Trophoblast cell (in vitro differentiated cells and primary cell): ENCODE measurements at regions not wholly inside any gene's neighbourhood (a gene's known extent, or its start where the extent isn't known, plus 50 kb on each side); places are given as distances from the start of the nearest gene placed in this dataset.

Source experiments
- DNase-seq, 2 donors: peaks; one replicate each; pipeline ENCODE4 v3.0.0-alpha.2; 2016
- H2AFZ ChIP-seq: 2 replicates; pipeline ENCODE4 v1.6.1; 2013; ENCODE audit warnings: low read length, moderate library complexity, mild to moderate bottlenecking; ENCODE audit not compliant: insufficient read depth, poor library complexity
- H2AK5ac ChIP-seq: 2 replicates; pipeline ENCODE4 v1.6.1; 2013; ENCODE audit warnings: mild to moderate bottlenecking, low read length
- H2BK120ac ChIP-seq: 2 replicates; pipeline ENCODE4 v1.6.1; 2013; ENCODE audit warnings: low read length, mild to moderate bottlenecking, moderate library complexity; ENCODE audit not compliant: insufficient read depth, poor library complexity
- H2BK12ac ChIP-seq: 2 replicates; pipeline ENCODE4 v1.6.1; 2013; ENCODE audit warnings: mild to moderate bottlenecking, low read length, moderate library complexity
- H2BK5ac ChIP-seq: 2 replicates; pipeline ENCODE4 v1.6.1; 2013; ENCODE audit warnings: low read length, low read depth, moderate library complexity, mild to moderate bottlenecking; ENCODE audit not compliant: poor library complexity
- H3K14ac ChIP-seq: 2 replicates; pipeline ENCODE4 v1.6.1; 2013; ENCODE audit warnings: mild to moderate bottlenecking, low read length
- H3K18ac ChIP-seq: 2 replicates; pipeline ENCODE4 v1.6.1; 2013; ENCODE audit warnings: mild to moderate bottlenecking, low read length
- H3K23ac ChIP-seq: 2 replicates; pipeline ENCODE4 v1.6.1; 2013; ENCODE audit warnings: low read length
- H3K27ac ChIP-seq: 2 replicates; pipeline ENCODE4 v1.5.1; 2013; ENCODE audit warnings: low read depth, mild to moderate bottlenecking, inconsistent platforms, low read length, moderate library complexity
- H3K27me3 ChIP-seq: 2 replicates; pipeline ENCODE4 v1.6.1; 2013; ENCODE audit warnings: inconsistent platforms, mild to moderate bottlenecking, low read length, moderate library complexity; ENCODE audit not compliant: insufficient read depth
- H3K36me3 ChIP-seq, 2 experiments: 1 replicate in 1 of 2; 2 replicates in 1 of 2; pipeline ENCODE4 v1.6.1; 2013; ENCODE audit warnings: low read length in 2 of 2, mild to moderate bottlenecking in 2 of 2, moderate library complexity in 1 of 2; ENCODE audit not compliant: insufficient read depth in 2 of 2, control insufficient read depth in 1 of 2
- H3K4ac ChIP-seq: 2 replicates; pipeline ENCODE4 v1.6.1; 2013; ENCODE audit warnings: low read depth, mild to moderate bottlenecking, low read length, moderate library complexity
- H3K4me1 ChIP-seq, 2 experiments: 1 replicate in 1 of 2; 2 replicates in 1 of 2; pipeline ENCODE4 v1.6.1; 2013; ENCODE audit warnings: low read length in 2 of 2, mild to moderate bottlenecking in 2 of 2, moderate library complexity in 1 of 2; ENCODE audit not compliant: insufficient read depth in 2 of 2, control insufficient read depth in 1 of 2
- H3K4me2 ChIP-seq: 2 replicates; pipeline ENCODE4 v1.6.1; 2013; ENCODE audit warnings: inconsistent platforms, mild to moderate bottlenecking, low read length, moderate library complexity
- H3K4me3 ChIP-seq: 2 replicates; pipeline ENCODE4 v1.5.1; 2013; ENCODE audit warnings: mild to moderate bottlenecking, low read depth, low read length, inconsistent platforms
- H3K79me1 ChIP-seq: one replicate; pipeline ENCODE4 v1.6.1; 2013; ENCODE audit warnings: low read length
- H3K79me2 ChIP-seq: 2 replicates; pipeline ENCODE4 v1.6.1; 2013; ENCODE audit warnings: low read length, mild to moderate bottlenecking; ENCODE audit not compliant: control insufficient read depth, insufficient read depth, poor library complexity
- H3K9ac ChIP-seq: 2 replicates; pipeline ENCODE4 v1.6.1; 2013; ENCODE audit warnings: mild to moderate bottlenecking, low read length
- H3K9me3 ChIP-seq: 2 replicates; pipeline ENCODE4 v1.6.1; 2013; ENCODE audit warnings: low read depth, mild to moderate bottlenecking, control low read depth, inconsistent platforms, low read length; ENCODE audit not compliant: insufficient read depth
- H4K12ac ChIP-seq: 2 replicates; pipeline ENCODE4 v1.6.1; 2013; ENCODE audit warnings: low read depth, mild to moderate bottlenecking, low read length, moderate library complexity
- H4K8ac ChIP-seq: 2 replicates; pipeline ENCODE4 v1.6.1; 2013; ENCODE audit warnings: low read depth, mild to moderate bottlenecking, low read length, moderate library complexity
- H4K91ac ChIP-seq: one replicate; pipeline ENCODE4 v1.6.1; 2013; ENCODE audit warnings: low read depth, mild to moderate bottlenecking, low read length, moderate library complexity
- WGBS: extraction: QIAGEN DNeasy Blood & Tissue Kit; methylation state at CpG from one replicate; pipeline ENCODE4 v1.1.7; 2013; ENCODE audit warnings: missing lambda C conversion rate; ENCODE audit not compliant: insufficient read length, insufficient coverage; ENCODE audit errors: extremely low coverage; 5-methylcytosine and 5-hydroxymethylcytosine counted together

DNA sequence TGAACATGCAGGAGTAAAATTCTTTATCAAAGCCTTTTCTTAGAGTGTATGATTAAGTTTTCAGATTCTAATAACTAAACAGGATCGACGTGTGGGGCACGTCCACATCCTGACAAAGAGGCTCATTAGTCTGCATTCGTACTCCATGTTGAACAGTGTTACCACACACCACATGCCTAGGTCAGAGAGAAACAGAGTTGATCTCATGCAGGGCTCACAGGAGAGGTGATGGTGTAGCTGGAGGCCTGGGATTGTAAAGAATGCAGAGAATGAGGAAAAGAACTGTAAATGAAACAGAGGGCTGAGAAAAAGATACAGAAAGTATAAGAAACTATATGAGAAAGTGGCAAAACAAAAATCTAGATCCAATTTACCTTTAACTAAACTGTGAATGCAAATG, 632.5 kb downstream of the BCL11A start:
- no peaks in the 10 kb centered on the region for H3K9me3 ChIP-seq
- H3K14ac ChIP-seq = no peak overlapping the region
- no peak overlapping the region for H3K9ac ChIP-seq
- peaks cover 3% of the 10 kb centered on the region for H3K79me1 ChIP-seq
- no peak overlapping the region for H3K4me3 ChIP-seq
- no peak overlapping the region for H3K18ac ChIP-seq
- peaks cover 0 to 2% of the 10 kb centered on the region in 2 experiments for H3K4me1 ChIP-seq
- H3K79me2 ChIP-seq = no peaks in the 10 kb centered on the region
- H2BK5ac ChIP-seq = no peak overlapping the region
- H3K23ac ChIP-seq = no peak overlapping the region
- no peak overlapping the region for H3K4me2 ChIP-seq
- no peak overlapping the region for H2AFZ ChIP-seq
- H4K8ac ChIP-seq = no peak overlapping the region
- DNase-seq = peak in 1 of 2 donors; percentile 35
- no peaks in the 10 kb centered on the region for H3K27me3 ChIP-seq
- no peak overlapping the region for H2BK12ac ChIP-seq
- no CpG with 5 or more reads among the region's 4 CpGs for WGBS
- no peak overlapping the region for H4K12ac ChIP-seq
- no peak overlapping the region for H3K4ac ChIP-seq
- H4K91ac ChIP-seq = no peak overlapping the region
- H2AK5ac ChIP-seq = no peak overlapping the region
- no peak overlapping the region for H2BK120ac ChIP-seq
- no peak overlapping the region for H3K27ac ChIP-seq
- H3K36me3 ChIP-seq = no peaks in the 10 kb centered on the region

DNA sequence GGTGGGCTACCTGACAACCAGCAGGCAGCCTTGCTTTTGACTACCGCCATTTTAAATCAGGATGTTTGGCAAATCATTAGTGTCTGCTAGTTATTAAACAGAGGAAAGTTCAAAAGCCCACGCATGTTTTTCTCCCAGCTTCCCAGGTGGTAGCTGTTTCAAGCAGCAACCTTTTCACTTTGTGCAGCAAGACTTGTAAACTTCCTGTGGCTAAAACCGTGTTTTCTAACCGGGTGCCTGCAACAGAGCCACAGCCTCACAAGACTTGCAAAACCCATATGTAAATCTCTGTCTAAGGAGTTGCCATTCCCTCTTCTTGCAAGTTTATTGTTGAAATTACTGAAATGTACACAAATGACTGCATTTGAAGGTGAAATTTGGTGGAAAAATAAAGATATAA, 633.1 kb downstream of the BCL11A start:
- Histone ChIP-seq H3K18ac (no peak overlapping the region), H3K4ac (no peak overlapping the region), H3K4me2 (no peak overlapping the region)

GRCh38 chr2:59919579-59919978, 633.9 kb downstream of the BCL11A start:
- Histone ChIP-seq H3K4me1 (peaks cover 0 to 2% of the 10 kb centered on the region in 2 experiments), H3K18ac (no peak overlapping the region), H4K91ac (no peak overlapping the region), H3K36me3 (no peaks in the 10 kb centered on the region), H2BK120ac (no peak overlapping the region), H3K9me3 (no peaks in the 10 kb centered on the region), H4K12ac (no peak overlapping the region), H2AK5ac (no peak overlapping the region), H3K4ac (no peak overlapping the region), H3K4me3 (no peak overlapping the region), H2BK12ac (no peak overlapping the region), H3K79me1 (peaks cover 3% of the 10 kb centered on the region), H2AFZ (no peak overlapping the region), H3K9ac (no peak overlapping the region), H2BK5ac (no peak overlapping the region), H3K23ac (no peak overlapping the region), H3K27me3 (no peaks in the 10 kb centered on the region), H3K4me2 (no peak overlapping the region), H3K27ac (no peak overlapping the region), H3K79me2 (no peaks in the 10 kb centered on the region), H3K14ac (no peak overlapping the region), H4K8ac (no peak overlapping the region)
- no CpG with 5 or more reads among the region's 1 CpG for WGBS
- no peak for DNase-seq

More for the DNA sequence above, 633.1 kb downstream of the BCL11A start:
- Histone ChIP-seq H2BK5ac (peak overlapping the region; percentile 35), H3K4me3 (no peak overlapping the region), H2AFZ (no peak overlapping the region), H4K91ac (peak overlapping the region; percentile 32), H2BK12ac (peak overlapping the region; percentile 71), H4K12ac (no peak overlapping the region), H4K8ac (peak overlapping the region; percentile 11), H3K36me3 (no peaks in the 10 kb centered on the region), H3K79me1 (peaks cover 3% of the 10 kb centered on the region), H2AK5ac (peak overlapping the region; percentile 10), H3K9me3 (no peaks in the 10 kb centered on the region), H3K79me2 (no peaks in the 10 kb centered on the region), H2BK120ac (no peak overlapping the region), H3K27ac (no peak overlapping the region), H3K23ac (no peak overlapping the region), H3K27me3 (no peaks in the 10 kb centered on the region), H3K4me1 (peaks cover 0 to 2% of the 10 kb centered on the region in 2 experiments), H3K9ac (no peak overlapping the region), H3K14ac (no peak overlapping the region)
- DNase-seq = no peak
- no CpG with 5 or more reads among the region's 4 CpGs for WGBS

DNA sequence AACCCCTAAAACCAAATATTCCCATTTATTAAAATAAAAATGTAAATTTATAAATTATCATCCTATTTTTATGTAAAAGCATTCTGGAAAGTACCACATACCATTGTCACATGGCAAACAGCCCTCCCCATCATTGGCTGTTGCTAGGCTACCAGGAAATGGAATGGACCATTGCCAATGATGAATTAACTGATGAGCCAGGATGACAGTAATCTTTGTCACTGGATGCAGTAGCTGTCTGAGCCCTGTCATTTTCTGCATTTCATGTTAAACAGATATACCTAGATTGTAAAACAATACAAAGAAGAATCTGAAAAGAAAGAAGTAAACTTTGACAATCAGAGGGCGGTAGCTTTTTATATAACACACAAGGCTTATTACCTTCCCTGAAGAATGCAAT, 641.4 kb downstream of the BCL11A start:
- Histone ChIP-seq H3K27me3 (no peaks in the 10 kb centered on the region), H3K4me2 (no peak overlapping the region), H2BK12ac (no peak overlapping the region), H3K14ac (no peak overlapping the region), H4K8ac (no peak overlapping the region), H3K9ac (no peak overlapping the region), H3K79me2 (no peaks in the 10 kb centered on the region), H3K4ac (no peak overlapping the region), H2BK120ac (no peak overlapping the region), H3K36me3 (no peaks in the 10 kb centered on the region), H3K18ac (no peak overlapping the region), H3K27ac (no peak overlapping the region), H4K12ac (no peak overlapping the region), H4K91ac (no peak overlapping the region), H3K4me3 (no peak overlapping the region), H3K9me3 (no peaks in the 10 kb centered on the region), H2AFZ (no peak overlapping the region), H3K4me1 (no peaks in the 10 kb centered on the region), H3K23ac (no peak overlapping the region), H2AK5ac (no peak overlapping the region), H3K79me1 (no peaks in the 10 kb centered on the region), H2BK5ac (no peak overlapping the region)
- WGBS = no CpG with 5 or more reads among the region's 1 CpG
- DNase-seq = no peak
